ENCODE measurements at regions not wholly inside any gene's neighbourhood (a gene's known extent, or its start where the extent isn't known, plus 50 kb on each side); places are given as distances from the start of the nearest gene placed in this dataset.

GRCh38 chr10:130767116-130767730, 544.3 kb downstream of the TCERG1L start:
- DNase-seq: no peak

GRCh38 chr10:130769146-130770017, 542.1 kb downstream of the TCERG1L start:
- no peak for DNase-seq

DNA sequence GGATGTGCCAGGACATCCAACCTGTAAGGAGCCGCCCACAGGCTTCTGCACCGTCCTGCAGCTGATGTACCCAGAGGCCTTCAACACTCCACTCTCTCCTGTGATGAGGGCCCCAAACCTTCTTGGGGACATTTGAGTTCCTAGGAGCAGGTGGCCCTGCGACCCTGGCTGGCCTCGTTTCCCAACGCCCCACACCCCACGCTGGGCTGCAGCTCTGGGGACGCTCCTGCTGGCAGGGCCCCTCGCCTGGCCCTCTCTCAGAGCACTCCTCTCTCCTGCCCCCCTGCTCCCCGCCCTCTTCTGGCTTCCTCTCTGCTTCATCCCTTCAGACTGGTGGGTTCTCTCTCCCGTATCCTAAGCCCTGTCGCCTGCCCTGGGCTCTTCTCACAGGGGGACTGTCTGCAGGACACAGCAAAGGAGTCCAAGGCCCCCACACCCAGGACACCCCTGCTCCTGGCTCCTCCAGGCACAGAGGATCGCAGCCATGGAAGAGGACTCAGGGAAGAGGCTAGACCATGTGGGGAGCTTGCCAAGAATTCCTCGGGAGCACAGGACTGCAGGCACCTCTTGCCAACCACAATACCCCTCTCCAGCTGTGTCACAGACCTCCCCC, 541.4 kb downstream of the TCERG1L start:
- DNase-seq: no peak

DNA sequence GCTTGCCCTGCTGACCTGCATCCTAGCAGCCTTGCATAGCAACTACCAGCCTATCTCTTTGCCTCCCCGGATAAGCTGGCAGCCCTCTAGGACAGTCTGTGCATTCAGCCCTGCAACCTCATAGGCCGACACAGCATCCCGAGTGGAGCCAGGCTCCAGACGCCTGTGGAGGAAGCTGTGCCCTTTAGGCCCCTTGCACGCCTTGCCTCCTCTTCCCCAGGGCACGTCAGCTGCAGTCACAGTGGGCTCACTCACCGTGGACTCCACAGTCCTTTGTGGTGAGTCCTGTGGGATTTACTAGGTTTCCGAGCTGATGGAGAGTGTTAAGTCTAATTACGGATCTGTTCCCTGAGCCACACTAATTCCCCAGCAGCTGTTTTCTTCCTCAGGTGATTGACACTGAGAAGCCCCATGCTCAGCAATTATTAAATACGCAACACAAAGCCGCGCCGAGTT, 540.0 kb downstream of the TCERG1L start:
- no peak for DNase-seq

- DNase-seq: no peak
Measured at GRCh38 chr10:130772056-130772455, 539.5 kb downstream of the TCERG1L start.

DNA sequence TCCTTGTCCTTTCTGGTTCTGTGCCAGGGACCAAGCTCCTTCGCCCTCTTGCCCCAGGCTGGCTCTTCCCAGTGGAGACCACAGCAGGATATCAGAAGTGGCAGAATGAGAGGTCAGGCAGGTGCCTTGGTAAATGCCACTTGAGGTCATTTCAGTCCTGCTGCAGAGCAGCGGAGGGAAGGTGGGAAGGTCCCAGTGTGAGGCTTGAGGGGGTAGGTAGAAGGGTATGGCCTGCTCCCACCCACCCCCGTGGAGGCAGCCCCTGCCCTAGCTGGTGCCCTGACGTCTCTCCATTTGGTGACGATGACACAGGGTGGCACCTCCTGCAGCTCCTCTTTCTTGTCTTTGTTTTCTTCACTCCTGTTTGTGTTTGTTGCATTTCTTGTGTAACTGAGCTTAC, 538.8 kb downstream of the TCERG1L start:
- DNase-seq: no peak

- DNase-seq: no peak
Measured at GRCh38 chr10:130773941-130774340, 537.6 kb downstream of the TCERG1L start.

DNA sequence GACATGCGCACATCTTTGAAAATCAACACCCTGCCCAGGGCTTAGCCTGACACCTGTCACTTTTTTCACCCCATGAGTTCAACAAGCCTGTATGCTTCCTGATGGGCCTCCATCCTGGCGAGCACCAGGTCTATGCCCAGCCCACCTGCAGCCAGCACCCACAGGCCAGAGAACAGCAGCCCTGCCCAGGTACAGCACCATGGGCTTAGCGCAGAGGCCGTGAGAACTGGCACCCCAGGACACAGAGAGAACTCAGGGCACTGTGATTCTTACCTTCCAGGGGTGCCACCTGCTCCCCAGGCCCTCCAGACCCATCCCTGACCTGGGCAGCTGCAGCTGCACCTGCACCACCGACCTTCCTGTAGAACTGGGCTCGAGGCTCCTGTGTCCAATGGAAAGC, 536.6 kb downstream of the TCERG1L start:
- no peak for DNase-seq

DNA sequence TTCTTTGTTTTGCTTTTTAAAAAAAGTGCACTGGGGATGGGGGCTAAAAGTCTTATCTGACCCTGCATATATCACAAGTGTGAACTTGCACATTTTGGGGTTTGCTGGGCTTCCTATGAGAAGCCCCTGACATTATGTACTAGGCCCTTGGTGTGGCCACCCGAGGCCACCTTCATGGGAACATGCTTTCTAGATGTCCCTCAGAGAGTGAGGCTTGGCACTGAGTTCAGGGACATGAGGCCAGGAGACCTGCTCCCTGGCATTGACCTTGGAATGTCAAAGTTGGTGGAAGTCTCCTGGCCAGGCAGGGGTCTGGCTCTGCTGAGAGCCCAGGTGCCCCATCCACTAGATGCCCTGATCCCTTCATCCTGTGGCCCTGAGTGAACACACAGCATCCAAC, 536.2 kb downstream of the TCERG1L start:
- no peak for DNase-seq

GRCh38 chr10:130776724-130777123, 534.8 kb downstream of the TCERG1L start:
- no peak for DNase-seq

DNA sequence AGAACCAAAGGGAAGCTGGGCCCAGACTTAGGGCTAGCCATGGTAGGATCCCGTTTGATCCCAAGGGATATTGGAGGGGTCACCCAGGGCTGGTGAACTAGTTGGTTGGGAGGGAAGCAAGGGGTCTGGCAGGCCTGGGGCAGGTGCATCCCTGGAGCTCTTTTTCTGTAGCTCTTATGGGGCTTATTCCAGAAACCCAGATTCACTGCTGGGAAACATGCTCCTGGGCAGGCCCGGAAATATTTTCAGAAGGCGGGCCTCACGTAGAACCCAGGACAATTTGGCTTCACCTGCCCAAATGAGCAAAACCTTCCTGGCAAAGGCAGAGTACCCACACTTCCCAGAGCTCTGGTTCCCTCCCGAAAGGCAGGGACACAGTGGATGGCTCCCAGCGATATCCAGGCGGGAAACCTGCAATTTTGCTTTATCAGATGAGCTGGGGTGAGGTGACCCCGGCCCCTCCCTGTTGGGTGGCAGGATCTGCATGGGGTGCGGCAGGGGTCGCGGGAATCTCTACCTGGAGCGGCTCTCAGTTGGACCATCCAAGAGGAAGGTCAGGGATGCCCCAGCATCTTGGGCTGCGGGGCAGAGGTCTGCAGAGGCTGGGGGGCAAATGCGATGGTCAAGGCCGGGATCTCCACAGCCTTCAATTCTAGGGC, 533.9 kb downstream of the TCERG1L start:
- DNase-seq: no peak

GRCh38 chr10:130778166-130778545, 533.4 kb downstream of the TCERG1L start:
- DNase-seq: no peak

DNA sequence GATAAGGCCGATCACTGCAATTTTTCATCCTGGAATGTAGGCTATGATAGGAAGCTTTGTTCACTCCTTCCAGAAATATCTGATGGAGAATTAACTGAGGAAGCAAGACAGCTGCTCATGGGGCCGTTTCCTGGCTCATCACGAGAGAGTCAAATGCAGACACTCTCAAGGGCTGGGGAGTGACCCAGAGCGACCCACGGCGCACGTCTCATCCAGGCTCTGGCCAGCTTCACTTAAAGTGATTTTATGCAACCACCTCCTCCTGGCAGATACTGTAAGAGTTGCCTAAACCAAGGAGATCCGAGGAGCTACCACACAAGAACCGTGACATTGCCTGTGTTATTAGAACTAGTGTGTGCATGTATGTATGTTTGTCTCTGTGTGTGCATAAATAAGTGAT, 530.8 kb downstream of the TCERG1L start:
- DNase-seq: no peak

DNA sequence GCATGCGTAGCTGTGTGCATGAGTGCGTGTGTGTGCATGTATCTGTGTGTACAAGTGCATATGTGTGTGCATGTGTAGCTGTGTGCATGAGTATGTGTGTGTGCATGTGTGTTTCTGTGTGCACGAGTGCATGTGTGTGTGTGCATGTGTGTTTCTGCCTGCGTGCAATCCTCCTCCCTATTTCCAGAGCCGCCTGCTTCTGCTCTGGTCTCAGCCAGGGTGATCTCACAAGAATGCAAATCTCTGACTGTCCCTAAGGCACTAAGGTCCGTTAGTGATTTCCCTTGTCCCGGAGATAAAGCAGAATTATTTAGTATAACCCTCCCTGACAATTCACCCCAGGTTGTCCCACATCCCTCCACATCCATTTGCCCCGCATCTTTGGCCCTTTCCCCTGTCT, 530.3 kb downstream of the TCERG1L start:
- no peak for DNase-seq

DNA sequence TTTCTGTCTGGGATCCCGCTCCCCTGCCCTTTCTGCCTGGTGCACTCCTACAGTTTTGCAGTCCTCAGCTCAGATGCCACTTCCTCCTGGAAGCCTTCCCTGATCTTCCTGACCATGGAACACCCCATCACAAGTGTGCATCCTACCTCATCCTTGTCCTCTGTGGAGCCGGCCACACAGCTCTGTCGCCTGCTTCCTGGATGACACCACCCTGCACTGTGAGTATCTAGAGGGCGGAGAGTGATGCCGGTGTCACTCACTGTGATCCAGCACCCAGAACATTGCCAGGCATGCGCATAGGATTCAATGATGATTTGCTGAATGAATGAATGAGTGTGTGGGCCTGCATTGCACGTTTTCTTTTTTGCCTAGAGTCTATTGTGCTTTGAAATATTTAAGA, 529.9 kb downstream of the TCERG1L start:
- no peak for DNase-seq

GRCh38 chr10:130782467-130782866, 529.1 kb downstream of the TCERG1L start:
- DNase-seq: no peak

DNA sequence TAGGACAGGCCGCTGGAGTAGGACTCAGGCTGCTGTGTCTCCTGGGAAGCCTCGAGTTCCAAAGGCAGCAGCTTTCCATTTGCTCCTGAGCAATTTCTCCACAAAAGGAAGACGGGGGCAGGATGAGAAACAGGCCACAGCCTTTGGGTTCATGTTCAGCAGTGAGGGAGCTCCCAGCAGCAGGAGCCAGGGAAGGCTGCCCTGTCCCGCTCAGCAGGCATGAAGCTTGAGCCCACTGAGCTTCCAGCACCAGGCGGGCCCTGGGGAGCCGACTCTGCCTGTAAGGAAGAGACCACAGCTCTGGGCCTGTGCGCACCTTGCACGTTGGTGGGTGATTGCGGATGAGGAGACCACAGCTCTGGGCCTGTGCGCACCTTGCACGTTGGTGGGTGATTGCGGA, 527.2 kb downstream of the TCERG1L start:
- DNase-seq: no peak

GRCh38 chr10:130786365-130786966, 525.1 kb downstream of the TCERG1L start:
- no peak for DNase-seq

GRCh38 chr10:130787243-130787642, 524.3 kb downstream of the TCERG1L start:
- DNase-seq: no peak

- no peak for DNase-seq
Measured at GRCh38 chr10:130787821-130788220, 523.7 kb downstream of the TCERG1L start.

DNA sequence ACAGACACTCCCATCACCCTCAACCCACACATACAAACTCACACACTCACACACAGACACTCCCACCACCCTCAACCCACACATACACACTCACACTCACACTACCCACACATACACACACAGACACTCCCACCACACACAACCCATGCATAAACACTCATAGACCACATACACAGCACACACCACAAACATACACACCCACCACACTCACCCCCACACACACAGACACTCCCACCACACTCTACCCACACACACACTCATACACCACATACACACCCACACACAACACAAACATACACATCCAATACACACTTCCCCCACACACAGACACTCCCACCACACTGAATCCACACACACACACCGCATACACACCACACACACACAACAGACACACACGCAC, 521.2 kb downstream of the TCERG1L start:
- no peak for DNase-seq
